ENCODE measurements at regions not wholly inside any gene's neighbourhood (a gene's known extent, or its start where the extent isn't known, plus 50 kb on each side); places are given as distances from the start of the nearest gene placed in this dataset.
A peak's percentile ranks its signal among the peaks of the same experiment; 100 is the strongest.

DNA sequence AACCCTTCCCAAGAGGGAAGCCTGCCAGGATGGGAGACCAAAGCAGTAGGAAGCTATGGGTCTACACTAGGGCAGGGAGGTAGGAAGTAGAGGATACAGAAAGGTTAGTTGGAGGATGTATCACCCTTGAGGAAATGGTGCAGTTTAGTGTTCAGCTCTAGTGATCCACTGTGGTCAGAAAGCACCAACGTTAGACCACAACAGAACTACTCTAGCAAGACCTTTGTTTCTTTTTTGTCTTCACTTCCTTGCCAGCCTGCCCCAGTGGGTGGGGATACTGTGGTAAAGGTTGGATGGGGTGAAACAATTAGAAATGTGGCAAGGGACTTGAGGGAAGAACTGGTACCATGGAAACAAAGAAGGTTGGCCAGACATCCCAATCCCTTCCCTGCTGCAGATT, 83.3 kb downstream of the DDIT4L start:
- H3K36me3 ChIP-seq (ENCODE audit: control insufficient read depth, insufficient read depth, low read length) = no peaks in the 10 kb centered on the region
- TF ChIP-seq, protein P1, sequence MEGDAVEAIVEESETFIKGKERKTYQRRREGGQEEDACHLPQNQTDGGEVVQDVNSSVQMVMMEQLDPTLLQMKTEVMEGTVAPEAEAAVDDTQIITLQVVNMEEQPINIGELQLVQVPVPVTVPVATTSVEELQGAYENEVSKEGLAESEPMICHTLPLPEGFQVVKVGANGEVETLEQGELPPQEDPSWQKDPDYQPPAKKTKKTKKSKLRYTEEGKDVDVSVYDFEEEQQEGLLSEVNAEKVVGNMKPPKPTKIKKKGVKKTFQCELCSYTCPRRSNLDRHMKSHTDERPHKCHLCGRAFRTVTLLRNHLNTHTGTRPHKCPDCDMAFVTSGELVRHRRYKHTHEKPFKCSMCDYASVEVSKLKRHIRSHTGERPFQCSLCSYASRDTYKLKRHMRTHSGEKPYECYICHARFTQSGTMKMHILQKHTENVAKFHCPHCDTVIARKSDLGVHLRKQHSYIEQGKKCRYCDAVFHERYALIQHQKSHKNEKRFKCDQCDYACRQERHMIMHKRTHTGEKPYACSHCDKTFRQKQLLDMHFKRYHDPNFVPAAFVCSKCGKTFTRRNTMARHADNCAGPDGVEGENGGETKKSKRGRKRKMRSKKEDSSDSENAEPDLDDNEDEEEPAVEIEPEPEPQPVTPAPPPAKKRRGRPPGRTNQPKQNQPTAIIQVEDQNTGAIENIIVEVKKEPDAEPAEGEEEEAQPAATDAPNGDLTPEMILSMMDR (IDR thresholded peaks at IDR 0.05; ENCODE audit: insufficient read depth, low read length, poor library complexity, severe bottlenecking) = no peak
- no peak overlapping the region for H3K4me3 ChIP-seq (replicated peaks; ENCODE audit: low read depth, low read length)
- no peaks in the 10 kb centered on the region for H3K27me3 ChIP-seq (replicated peaks; ENCODE audit: control insufficient read depth, insufficient read depth, low read length)
- DNase-seq (ENCODE audit: extremely low read depth, insufficient read length) = peak; percentile 33

DNA sequence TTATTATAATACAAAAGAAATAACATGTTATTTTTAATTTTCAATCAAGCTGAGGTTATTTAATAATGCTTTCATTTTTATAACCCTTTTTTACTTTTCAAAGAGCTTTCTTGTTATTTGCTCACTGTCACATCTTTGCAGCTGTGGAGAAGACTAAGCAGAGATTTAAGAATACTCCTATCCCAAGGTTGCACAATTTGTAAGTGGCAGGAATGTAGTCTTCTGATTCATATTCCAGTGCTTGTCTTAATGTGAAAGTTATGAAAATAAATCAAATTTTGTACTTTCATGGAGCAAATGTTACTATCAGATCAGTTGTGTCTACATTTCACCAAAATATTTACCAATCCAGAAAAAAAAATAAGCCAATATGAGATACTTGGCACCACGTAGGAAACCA, 86.6 kb downstream of the DDIT4L start:
- Histone ChIP-seq H3K4me3 (replicated peaks; ENCODE audit: low read depth, low read length) (no peak overlapping the region), H3K27me3 (replicated peaks; ENCODE audit: control insufficient read depth, insufficient read depth, low read length) (no peaks in the 10 kb centered on the region), H3K36me3 (ENCODE audit: control insufficient read depth, insufficient read depth, low read length) (no peaks in the 10 kb centered on the region)
- TF ChIP-seq, protein P1 (IDR thresholded peaks at IDR 0.05; ENCODE audit: insufficient read depth, low read length, poor library complexity, severe bottlenecking) = no peak
- no peak for DNase-seq (ENCODE audit: extremely low read depth, insufficient read length)

DNA sequence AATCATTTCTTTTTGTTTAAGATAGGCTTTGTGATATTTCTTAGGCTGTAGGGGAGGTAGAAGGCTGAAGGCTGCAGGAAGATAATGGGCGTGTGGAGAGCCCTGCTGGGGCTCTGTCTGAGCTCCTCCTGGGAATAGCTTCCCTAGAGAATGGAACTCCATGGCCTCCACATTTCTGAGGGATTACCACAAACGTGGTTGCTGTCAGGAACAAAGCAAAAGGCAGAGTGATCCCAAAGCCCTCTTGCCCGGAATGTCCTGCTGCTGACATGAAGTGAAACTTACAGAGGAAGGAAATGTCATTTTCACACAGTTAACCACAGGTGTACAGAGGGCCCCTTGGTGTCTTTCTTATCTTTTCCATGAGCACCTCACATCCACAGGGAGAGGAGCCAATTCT, 89.3 kb downstream of the DDIT4L start:
- Histone ChIP-seq H3K27me3 (replicated peaks; ENCODE audit: control insufficient read depth, insufficient read depth, low read length) (no peaks in the 10 kb centered on the region), H3K36me3 (ENCODE audit: control insufficient read depth, insufficient read depth, low read length) (no peaks in the 10 kb centered on the region), H3K4me3 (replicated peaks; ENCODE audit: low read depth, low read length) (no peak overlapping the region)
- TF ChIP-seq, protein P1 (IDR thresholded peaks at IDR 0.05; ENCODE audit: insufficient read depth, low read length, poor library complexity, severe bottlenecking) = no peak
- no peak for DNase-seq (ENCODE audit: extremely low read depth, insufficient read length)

DNA sequence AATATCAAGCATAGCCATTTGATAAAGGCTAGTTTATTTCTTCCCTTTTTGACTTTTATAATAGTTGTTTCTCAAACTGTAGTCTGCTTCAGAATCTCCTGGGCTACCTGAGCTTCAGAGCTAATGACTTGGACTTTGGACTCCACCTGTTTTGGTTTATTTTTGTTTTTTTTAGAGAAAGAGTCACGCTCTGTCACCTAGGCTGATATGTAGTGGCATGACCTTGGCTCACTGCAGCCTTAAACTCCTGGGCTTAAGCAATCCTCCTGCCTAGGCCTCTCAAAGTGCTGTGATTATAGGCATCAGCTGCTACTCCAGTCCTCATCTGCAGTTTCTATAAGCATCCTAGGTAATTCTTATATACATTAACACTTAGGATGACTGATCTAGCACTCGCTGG, 90.5 kb downstream of the DDIT4L start:
- no peak overlapping the region for H3K4me3 ChIP-seq (replicated peaks; ENCODE audit: low read depth, low read length)
- no peaks in the 10 kb centered on the region for H3K36me3 ChIP-seq (ENCODE audit: control insufficient read depth, insufficient read depth, low read length)
- DNase-seq (ENCODE audit: extremely low read depth, insufficient read length) = no peak
- no peaks in the 10 kb centered on the region for H3K27me3 ChIP-seq (replicated peaks; ENCODE audit: control insufficient read depth, insufficient read depth, low read length)
- TF ChIP-seq, protein P1 (IDR thresholded peaks at IDR 0.05; ENCODE audit: insufficient read depth, low read length, poor library complexity, severe bottlenecking) = no peak

DNA sequence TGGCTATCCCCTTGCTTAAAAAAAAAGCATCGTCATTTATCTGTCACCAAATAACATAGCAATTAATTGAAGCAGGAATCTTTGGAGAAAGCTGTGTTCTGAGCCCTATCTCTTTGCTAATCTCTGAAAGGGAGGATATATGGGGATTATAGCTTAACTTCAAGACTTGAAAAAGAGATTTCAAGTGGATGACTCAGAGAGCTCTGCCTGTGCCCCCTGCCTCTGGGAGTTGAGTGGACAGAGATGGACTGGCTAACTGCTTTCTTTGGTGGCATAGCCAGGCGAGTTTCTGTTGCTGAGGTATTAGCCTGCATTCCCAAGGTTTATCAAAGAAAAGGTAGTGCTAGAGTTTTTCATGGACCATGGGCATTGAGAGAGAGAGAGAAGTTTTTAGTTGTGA, 91.6 kb downstream of the DDIT4L start:
- Histone ChIP-seq H3K4me3 (replicated peaks; ENCODE audit: low read depth, low read length) (no peak overlapping the region), H3K27me3 (replicated peaks; ENCODE audit: control insufficient read depth, insufficient read depth, low read length) (no peaks in the 10 kb centered on the region), H3K36me3 (ENCODE audit: control insufficient read depth, insufficient read depth, low read length) (no peaks in the 10 kb centered on the region)
- no peak for DNase-seq (ENCODE audit: extremely low read depth, insufficient read length)
- TF ChIP-seq, protein P1 (IDR thresholded peaks at IDR 0.05; ENCODE audit: insufficient read depth, low read length, poor library complexity, severe bottlenecking) = no peak

DNA sequence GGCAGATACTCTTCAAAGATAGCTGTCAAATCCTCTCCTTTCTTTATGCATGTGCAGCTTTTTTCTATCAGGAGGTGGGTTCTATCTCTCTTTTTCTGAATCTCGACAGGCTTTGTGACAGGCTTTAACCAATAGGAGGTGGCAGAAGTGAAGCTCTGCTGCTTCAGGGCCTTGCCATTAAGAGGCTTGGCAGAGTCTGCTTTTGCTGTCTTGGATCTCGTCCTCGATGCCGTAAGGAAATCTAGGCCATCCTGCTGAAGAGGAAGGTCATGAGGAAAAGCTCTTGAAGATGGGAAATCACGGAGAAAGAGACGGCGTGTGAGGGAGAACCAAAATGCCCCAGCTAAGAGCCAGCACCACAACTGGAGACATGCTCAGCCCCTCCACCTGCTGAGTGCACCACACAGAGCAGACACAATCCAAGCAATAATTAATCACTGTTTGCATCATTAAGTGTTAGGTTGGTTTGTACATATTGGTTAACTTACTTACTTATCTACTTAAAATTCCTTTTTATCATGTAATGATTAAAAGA, 92.2 kb downstream of the DDIT4L start:
- TF ChIP-seq, protein P1 (IDR thresholded peaks at IDR 0.05; ENCODE audit: insufficient read depth, low read length, poor library complexity, severe bottlenecking) = no peak

More for the DNA sequence above, 92.2 kb downstream of the DDIT4L start:
- DNase-seq (ENCODE audit: extremely low read depth, insufficient read length) = no peak
- no peak overlapping the region for H3K4me3 ChIP-seq (replicated peaks; ENCODE audit: low read depth, low read length)
- H3K36me3 ChIP-seq (ENCODE audit: control insufficient read depth, insufficient read depth, low read length) = no peaks in the 10 kb centered on the region
- H3K27me3 ChIP-seq (replicated peaks; ENCODE audit: control insufficient read depth, insufficient read depth, low read length) = no peaks in the 10 kb centered on the region
